ENCODE measurements at regions not wholly inside any gene's neighbourhood (a gene's known extent, or its start where the extent isn't known, plus 50 kb on each side); places are given as distances from the start of the nearest gene placed in this dataset.
A peak's percentile ranks its signal among the peaks of the same experiment; 100 is the strongest.

GRCh38 chr5:115072266-115073064 lies 97.2 kb downstream of the TRIM36 start:
- DNase-seq, result no peak

- DNase-seq, result no peak
Measured at GRCh38 chr5:115070737-115071136, 99.0 kb downstream of the TRIM36 start.

- peak in 1 of 2 experiments; percentile 11 for DNase-seq
Measured at GRCh38 chr5:115069087-115069968, 100.4 kb downstream of the TRIM36 start.

- peak; percentile 12 to 31 for DNase-seq
Measured at GRCh38 chr5:115068239-115069086, 101.2 kb downstream of the TRIM36 start.

- no peak for DNase-seq
Measured at GRCh38 chr5:115064380-115064779, 105.3 kb downstream of the TRIM36 start.

- DNase-seq, result no peak
Measured at GRCh38 chr5:115054387-115054951, 115.2 kb downstream of the TRIM36 start.

GRCh38 chr5:115052948-115053347 lies 116.8 kb downstream of the TRIM36 start:
- DNase-seq, result no peak

- DNase-seq, result no peak
Measured at GRCh38 chr5:115050866-115051265, 118.8 kb downstream of the TRIM36 start.

GRCh38 chr5:115033861-115034260 lies 135.8 kb downstream of the TRIM36 start:
- no peak for DNase-seq

GRCh38 chr5:115028557-115028956 lies 141.2 kb downstream of the TRIM36 start:
- no peak for DNase-seq

GRCh38 chr5:115024922-115025321 lies 144.8 kb downstream of the TRIM36 start:
- DNase-seq, result no peak

GRCh38 chr5:115022303-115022702 lies 147.4 kb downstream of the TRIM36 start:
- DNase-seq, result no peak

- DNase-seq, result no peak
Measured at GRCh38 chr5:115016646-115017045, 153.1 kb downstream of the TRIM36 start.

GRCh38 chr5:114999176-114999575 lies 170.5 kb downstream of the TRIM36 start:
- no peak for DNase-seq

GRCh38 chr5:114989512-114989911 lies 180.2 kb downstream of the TRIM36 start:
- no peak for DNase-seq

- DNase-seq, result no peak
Measured at GRCh38 chr5:114988096-114988495, 181.6 kb downstream of the TRIM36 start.

GRCh38 chr5:114984796-114985195 lies 184.9 kb downstream of the TRIM36 start:
- no peak for DNase-seq

GRCh38 chr5:114981111-114981510 lies 188.6 kb downstream of the TRIM36 start:
- no peak for DNase-seq

GRCh38 chr5:114977979-114978573 lies 191.6 kb downstream of the TRIM36 start:
- no peak for DNase-seq

GRCh38 chr5:114969482-114969881 lies 200.2 kb downstream of the TRIM36 start:
- no peak for DNase-seq

GRCh38 chr5:114957384-114957783 lies 212.3 kb downstream of the TRIM36 start:
- no peak for DNase-seq

- no peak for DNase-seq
Measured at GRCh38 chr5:114953565-114953964, 216.1 kb downstream of the TRIM36 start.

Data from activated CD4-positive, alpha-beta T cell treated with anti-CD3 and anti-CD28 coated beads, Interleukin-2, amount 50 U/mL, for 48 hours (primary cell).